Amniotic epithelial cell (primary cell): ENCODE measurements at regions not wholly inside any gene's neighbourhood (a gene's known extent, or its start where the extent isn't known, plus 50 kb on each side); places are given as distances from the start of the nearest gene placed in this dataset.
"Not testable (repeated sequence)": the region's sequence is repeated elsewhere in the genome, so short reads cannot be mapped to it uniquely, and the experiment has no call there.

Experiments used
- DNase-seq: peaks from one replicate; pipeline ENCODE4 v3.0.0-alpha.2; 2010; ENCODE audit warnings: low read depth

DNA sequence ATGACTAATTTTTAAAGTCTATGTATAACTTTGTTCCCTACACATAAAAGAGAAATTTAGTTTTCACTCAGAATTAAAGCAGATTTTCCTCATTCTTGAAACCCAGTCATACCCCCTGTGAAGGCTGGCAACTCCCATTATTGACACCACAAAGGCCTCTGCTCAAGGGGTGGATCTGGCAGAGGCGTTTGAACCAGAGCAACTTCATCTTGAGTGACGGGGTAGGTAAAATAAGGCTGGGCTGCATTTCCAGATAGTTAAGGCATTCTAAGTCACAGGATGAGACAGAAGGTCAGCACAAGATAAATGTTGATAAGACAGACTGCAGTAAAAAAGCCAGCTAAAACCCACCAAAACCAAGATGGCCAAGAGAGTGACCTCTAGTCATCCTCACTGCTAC lies 177.2 kb upstream of the OR13F1 start:
- DNase-seq: no peak

- no peak for DNase-seq
These were observed 174.8 kb upstream of the OR13F1 start for GRCh38 chr9:104329245-104329644.

DNA sequence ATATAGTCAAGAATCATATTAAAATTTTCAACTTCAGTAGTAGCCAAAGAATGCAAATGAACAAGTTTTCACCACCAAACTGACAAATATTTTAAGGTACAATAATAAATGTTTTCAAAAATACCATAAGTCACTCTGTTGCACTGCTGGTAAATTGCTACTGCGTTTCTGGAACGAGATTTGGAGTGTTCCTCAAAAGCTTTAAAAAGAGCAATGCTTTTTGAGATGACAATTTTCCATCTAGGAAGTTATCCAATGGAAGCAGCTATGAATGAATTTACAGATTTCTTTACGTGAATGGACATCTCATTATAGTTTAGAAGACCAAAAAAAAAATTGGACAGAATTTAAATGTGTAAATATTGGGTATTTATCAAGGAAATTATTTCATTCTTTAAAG lies 173.2 kb upstream of the OR13F1 start:
- DNase-seq: no peak

- no peak for DNase-seq
These were observed 169.5 kb upstream of the OR13F1 start for GRCh38 chr9:104334549-104334948.

DNA sequence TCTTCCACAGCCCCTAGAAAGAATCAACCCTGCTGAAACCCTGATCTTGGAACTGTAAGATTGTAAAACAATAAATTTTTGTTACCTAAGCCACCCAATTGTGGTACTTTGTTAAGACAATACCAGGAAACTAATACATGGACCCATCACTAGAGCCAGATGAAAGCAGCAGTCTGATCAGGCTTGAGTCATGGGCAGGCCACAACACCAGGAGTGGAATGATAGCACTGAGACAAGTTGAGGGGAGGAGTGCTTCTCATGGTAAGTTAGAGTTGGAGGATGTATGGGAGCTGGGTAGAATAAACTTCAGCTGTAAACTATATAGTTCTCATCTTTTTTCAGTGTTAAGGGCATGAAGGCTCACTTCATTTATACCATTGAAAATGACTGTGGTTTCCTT lies 164.4 kb upstream of the OR13F1 start:
- no peak for DNase-seq

- no peak for DNase-seq
These were observed 161.5 kb upstream of the OR13F1 start for GRCh38 chr9:104342552-104342951.

GRCh38 chr9:104345061-104345460 lies 159.0 kb upstream of the OR13F1 start:
- DNase-seq: no peak

- no peak for DNase-seq
These were observed 153.5 kb upstream of the OR13F1 start for GRCh38 chr9:104350541-104350940.

DNA sequence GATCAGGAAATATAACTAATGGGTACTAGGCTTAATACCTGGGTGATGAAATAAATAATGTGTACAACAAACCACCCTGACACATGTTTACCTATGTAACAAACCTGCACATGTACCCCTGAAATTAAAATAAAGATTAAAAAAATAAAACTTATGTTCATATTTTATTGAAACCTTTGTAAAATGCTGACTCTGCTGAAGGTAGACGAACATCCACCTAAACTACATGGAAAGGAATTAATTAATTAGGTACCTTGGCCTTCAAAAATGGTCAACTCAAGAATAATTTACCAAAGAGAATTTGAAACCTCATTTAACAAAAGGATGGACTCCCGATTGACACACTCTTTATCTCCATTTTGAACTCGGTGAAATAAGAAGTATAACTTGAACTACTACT lies 152.3 kb upstream of the OR13F1 start:
- DNase-seq: no peak

GRCh38 chr9:104361207-104361606 lies 142.9 kb upstream of the OR13F1 start:
- no peak for DNase-seq

DNA sequence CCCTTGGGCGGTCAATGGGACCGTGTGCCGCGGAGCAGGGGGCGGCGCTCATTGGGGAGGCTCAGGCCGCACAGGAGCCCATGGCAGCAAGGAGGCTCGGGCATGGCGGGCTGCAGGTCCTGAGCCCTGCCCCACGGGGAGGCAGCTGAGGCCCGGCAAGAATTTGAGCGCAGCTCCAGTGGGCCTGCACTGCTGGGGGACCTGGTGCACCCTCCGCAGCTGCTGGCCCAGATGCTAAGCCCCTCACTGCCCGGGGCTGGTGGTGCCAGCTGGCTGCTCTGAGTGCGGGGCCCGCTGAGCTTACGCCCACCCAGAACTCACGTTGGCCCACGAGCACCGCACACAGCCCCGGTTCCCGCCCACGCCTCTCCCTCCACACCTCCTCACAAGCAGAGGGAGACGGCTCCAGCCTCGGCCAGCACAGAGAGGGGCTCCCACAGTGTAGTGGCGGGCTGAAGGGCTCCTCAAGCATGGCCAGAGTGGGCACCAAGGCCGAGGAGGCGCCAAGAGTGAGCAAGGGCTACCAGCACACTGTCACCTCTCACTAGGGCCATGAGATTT lies 141.1 kb upstream of the OR13F1 start:
- no peak for DNase-seq

GRCh38 chr9:104367507-104367906 lies 136.6 kb upstream of the OR13F1 start:
- DNase-seq: no peak

GRCh38 chr9:104368318-104368717 lies 135.7 kb upstream of the OR13F1 start:
- not testable (repeated sequence) for DNase-seq

DNA sequence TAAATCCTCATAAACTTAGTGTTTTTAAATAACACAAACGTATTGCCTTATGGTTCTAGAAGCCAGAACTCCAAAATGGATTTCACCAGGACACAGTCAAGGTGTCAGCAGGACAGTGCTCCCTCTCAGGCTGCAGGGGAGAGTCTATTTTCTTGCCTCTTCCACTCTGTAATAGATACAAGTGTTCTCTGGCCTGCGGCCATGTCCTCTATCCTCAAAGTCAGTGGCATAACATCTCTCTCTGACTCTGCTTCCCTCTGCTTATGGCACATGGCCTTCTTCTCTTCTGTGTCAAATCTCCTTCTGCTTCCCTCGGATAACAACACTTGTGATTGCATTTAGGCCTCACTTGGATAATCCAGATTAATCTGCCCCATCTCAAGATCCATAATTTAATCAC lies 129.4 kb upstream of the OR13F1 start:
- DNase-seq: no peak

DNA sequence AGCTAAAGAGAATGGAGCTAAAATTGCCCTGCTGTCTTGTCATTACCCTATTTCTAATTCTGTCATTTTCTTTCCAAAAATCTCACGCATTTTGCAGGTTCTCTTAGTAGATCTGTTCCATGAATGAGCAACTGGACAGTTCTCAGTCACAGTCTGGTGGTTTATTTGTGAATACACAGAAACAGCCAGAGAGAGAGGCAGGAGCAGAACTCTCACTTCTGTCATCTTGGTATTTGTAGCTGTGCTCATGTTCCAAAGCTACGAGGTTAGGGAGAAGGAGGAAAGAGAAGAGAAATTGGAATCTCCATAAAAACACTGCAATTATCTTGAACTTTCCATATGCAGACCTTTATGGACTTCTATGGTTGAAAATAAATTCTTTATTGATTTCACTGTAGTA lies 118.0 kb upstream of the OR13F1 start:
- DNase-seq: no peak

DNA sequence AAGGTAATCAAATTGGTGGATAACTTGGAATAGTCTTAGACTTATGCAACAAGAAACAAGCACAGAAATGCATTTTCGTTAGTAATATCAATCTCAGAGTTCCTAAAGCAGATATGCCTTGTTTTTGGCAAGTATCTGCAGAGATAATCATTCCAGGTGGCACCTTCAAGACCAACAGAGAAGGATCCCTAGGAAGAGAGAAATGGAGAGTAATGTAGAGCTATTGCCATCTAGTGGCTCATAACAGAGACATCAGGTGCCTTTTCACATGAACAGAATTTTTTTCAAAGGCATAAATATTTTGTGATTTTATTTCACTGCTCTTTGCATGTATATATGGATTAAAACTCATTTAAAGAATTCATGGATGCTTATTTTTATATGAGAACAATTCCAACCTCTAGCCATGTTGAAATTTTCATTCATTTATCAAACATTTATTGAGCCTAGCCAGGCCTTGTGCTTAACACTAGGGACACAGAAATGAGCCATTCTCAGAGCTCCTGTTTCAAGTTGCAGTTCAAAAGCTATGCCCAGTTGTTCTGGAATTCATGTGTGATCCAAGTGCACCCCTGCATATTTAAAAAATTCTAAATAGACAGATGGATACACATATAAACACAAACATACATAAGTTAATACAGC lies 117.5 kb upstream of the OR13F1 start:
- DNase-seq: peak; percentile 65

DNA sequence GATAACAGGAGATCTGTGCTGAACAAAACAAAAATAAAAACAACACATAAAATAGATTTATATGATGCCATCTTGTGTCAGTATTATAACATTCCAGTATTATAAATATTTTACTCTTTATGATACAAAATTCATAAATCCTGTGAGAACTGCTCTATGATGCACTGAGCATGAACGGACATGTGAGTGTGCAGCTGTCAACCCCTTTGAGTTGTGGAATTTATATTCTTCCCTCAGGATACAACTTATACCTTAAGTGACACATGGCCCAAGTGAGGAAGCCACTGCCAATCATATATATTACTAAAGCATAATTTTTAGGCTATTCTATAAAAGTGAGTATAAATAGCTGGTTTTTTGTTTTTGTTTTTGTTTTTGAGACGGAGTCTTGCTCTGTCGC lies 116.0 kb upstream of the OR13F1 start:
- DNase-seq: no peak

DNA sequence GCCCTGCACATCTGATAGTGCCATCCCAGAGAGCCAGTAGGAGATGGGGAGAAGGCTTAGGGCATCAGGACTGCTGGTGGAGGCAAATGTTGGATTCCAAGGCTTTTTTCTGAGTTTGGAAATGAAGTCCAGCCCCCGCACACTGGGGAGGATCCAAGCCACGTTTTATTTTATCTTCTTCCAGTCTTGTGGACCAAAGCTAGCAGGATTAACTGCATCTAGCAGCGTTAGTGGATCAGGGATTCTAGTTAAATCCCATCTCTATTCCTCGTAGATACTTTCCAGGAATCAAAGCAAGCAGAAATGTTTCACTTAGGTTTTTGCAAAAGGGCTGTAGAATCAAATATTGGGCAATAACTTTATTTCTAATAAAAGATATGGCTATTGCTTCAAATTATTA lies 114.7 kb upstream of the OR13F1 start:
- no peak for DNase-seq

GRCh38 chr9:104394901-104395300 lies 109.2 kb upstream of the OR13F1 start:
- not testable (repeated sequence) for DNase-seq

DNA sequence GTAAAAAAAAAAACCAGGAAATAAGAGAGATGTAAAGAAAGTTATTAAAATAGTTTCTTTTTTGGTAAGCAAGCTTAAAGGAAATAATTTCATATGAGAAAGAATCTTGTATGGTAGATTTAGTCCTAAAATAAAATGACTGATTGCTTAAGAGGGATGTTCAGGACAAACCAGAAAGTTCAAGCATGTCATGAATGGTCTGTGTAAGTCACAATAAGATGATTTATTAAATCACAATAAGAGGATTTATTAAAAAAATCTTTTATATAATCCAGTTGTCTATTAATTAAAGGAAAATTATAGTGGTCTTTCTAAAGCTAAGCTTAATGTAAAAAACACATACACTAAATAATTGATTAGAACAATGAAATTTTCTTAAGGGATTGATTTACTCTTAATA lies 91.8 kb upstream of the OR13F1 start:
- DNase-seq: no peak

DNA sequence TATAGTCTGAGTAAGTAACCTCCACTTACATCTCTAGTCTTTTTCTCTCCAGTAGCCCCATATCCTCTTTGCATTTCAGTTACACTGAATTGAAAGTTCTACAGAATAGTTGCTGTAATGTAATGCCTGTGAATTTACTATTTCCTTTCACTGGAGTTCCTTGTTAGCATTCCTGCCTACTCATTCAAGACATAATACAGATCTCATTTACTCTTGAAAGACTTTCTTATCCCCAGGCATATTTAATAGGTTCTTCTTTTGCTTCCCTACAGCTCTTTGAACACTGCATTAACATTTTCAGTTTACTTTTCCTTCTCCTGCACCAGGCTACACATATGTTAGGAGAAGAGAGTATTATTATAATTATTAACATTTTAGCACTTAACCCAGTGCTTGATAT lies 87.6 kb upstream of the OR13F1 start:
- no peak for DNase-seq

DNA sequence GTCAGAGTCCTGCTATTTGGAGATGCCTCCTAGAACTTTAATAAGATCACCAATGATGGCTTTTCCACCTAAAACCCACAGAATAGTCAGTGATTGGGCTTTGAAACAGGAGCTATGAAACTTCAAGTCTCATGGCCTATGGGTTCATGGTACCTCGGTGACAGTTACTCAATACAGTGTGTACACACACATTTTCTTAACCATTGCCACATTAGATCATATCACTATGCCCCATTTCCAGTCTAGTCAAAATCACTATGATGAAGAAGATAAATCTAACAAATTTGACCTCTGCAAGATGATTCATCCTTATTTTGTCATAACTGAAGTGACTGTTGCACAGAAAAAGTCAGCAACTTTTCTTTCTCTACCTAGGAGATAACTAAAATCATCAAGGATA lies 86.8 kb upstream of the OR13F1 start:
- peak; percentile 1 for DNase-seq

DNA sequence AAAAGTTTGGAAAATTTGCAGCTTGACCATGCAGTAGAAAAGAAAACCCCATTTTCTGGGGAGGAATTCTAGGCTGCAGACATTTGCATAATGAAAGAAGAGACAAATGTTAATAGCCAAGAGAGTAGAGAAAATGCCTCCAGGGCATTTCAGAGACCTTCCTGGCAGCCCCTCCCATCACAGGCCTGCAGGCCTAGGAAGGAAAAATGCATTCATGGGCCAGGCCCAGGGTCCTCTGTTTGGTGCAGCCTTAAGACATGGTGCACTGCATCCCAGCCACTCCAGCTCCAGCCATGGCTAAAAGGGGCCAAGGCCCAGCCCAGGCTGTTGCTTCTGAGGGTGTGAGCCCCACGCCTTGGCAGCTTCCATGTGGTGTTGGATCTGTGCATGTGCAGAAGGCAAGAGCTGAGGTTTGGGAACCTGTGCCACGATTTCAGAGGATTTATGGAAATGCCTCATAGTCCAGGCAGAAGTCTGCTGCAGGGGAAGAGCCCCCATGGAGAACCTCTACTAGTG lies 75.0 kb upstream of the OR13F1 start:
- DNase-seq: no peak

- DNase-seq: no peak
These were observed 69.0 kb upstream of the OR13F1 start for GRCh38 chr9:104435059-104435458.
